ENCODE measurements at regions not wholly inside any gene's neighbourhood (a gene's known extent, or its start where the extent isn't known, plus 50 kb on each side); places are given as distances from the start of the nearest gene placed in this dataset.

DNA sequence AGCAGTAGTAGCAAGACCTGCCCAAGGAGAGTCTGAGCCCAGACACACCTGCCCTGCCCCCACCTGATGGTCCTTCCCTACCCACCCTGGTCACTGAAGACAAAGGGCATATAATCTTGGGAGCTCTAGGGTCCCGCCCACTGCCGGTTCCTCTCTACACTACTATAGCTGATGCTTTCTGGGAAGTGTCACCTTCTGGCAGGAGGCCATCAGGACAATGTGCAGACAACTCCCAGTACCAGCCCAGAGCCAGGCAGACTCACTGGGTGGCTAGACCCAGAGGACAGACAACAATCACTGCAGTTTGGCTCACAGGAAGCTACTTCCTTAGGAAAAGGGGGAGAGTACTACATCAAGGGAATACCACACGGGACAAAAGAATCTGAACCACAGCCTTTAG, 312.7 kb downstream of the SPRY1 start:
- H3K27ac ChIP-seq: no peak overlapping the region
- TF ChIP-seq ZFX (IDR thresholded peaks at IDR 0.05; ENCODE audit: borderline replicate concordance): no peak
- no peak for TF ChIP-seq CTCF (IDR thresholded peaks at IDR 0.05)

DNA sequence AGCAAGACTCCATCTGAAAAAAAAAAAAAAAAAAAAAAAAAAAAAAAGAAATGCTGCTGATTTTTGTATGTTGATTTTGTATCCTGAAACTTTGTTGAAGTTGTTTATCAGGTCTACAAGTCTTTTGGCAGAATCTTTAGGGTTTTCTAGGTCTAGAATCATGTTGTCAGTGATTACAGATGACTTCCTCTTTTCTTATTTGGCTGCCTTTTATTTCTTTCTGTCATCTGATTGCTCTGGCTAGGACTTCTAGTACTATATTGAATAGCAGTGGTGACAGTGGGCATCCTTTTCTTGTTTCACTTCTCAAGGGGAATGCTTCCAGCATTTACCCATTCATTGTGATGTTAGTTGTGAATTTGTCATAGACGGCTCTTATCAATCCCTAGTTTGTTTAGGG, 334.4 kb downstream of the SPRY1 start:
- no peak overlapping the region for H3K27ac ChIP-seq
- TF ChIP-seq CTCF (IDR thresholded peaks at IDR 0.05): no peak
- no peak for TF ChIP-seq ZFX (IDR thresholded peaks at IDR 0.05; ENCODE audit: borderline replicate concordance)

- H3K27ac ChIP-seq: no peak overlapping the region
- TF ChIP-seq ZFX (IDR thresholded peaks at IDR 0.05; ENCODE audit: borderline replicate concordance) (no peak), CTCF (IDR thresholded peaks at IDR 0.05) (no peak)
Observed at GRCh38 chr4:123737156-123737555, 340.6 kb downstream of the SPRY1 start.

GRCh38 chr4:123739806-123740205, 343.2 kb downstream of the SPRY1 start:
- no peak overlapping the region for H3K27ac ChIP-seq
- TF ChIP-seq ZFX (IDR thresholded peaks at IDR 0.05; ENCODE audit: borderline replicate concordance) (no peak), CTCF (IDR thresholded peaks at IDR 0.05) (no peak)

DNA sequence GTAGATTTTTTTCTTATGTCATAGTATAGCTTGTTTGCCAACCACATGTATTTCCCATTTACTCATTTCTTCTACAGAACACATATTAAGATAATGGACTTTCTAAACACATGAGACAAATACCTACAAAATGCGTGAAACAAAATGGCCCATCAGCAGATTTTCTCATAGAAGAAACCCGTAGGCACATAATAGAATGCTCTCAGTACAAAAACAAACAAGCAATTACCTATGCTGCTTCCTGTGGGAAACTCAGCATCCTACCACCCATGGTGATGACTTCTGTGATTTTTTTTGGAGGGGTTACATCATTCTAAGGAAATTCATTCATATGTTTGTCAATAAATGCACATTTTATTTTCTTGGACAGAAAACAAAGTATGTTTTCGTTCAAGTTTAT, 343.6 kb downstream of the SPRY1 start:
- TF ChIP-seq ZFX (IDR thresholded peaks at IDR 0.05; ENCODE audit: borderline replicate concordance) (no peak), CTCF (IDR thresholded peaks at IDR 0.05) (no peak)
- no peak overlapping the region for H3K27ac ChIP-seq

- H3K27ac ChIP-seq: no peak overlapping the region
- TF ChIP-seq ZFX (IDR thresholded peaks at IDR 0.05; ENCODE audit: borderline replicate concordance) (no peak), CTCF (IDR thresholded peaks at IDR 0.05) (no peak)
Observed at GRCh38 chr4:123741906-123742305, 345.3 kb downstream of the SPRY1 start.

DNA sequence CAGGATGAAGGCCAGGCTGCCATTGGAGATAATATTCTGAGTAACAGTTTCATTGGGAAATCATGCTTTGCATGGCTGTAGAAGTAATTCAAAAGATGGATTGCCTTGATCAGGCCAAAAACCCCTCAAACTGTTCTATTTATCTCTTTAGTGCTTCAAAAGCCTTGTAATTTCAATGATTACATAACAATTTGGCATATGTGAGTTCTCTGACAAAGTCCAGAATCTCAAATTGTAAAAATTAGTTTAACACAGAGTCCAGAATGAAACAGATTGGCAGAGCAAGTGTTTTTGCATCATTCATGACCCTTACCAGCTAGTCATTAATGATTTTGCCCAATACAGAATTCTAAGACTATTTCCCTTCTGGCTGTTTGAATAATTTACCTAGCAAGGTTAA, 347.3 kb downstream of the SPRY1 start:
- no peak overlapping the region for H3K27ac ChIP-seq
- TF ChIP-seq CTCF (IDR thresholded peaks at IDR 0.05) (no peak), ZFX (IDR thresholded peaks at IDR 0.05; ENCODE audit: borderline replicate concordance) (no peak)

Data from 22Rv1 (cell line).